Activated CD4-positive, alpha-beta memory T cell treated with anti-CD3 and anti-CD28 coated beads, Interleukin-2, amount 10 ng/mL, durations not matched to agents 7 days and 5 days (primary cell): ENCODE measurements at regions not wholly inside any gene's neighbourhood (a gene's known extent, or its start where the extent isn't known, plus 50 kb on each side); places are given as distances from the start of the nearest gene placed in this dataset.
"Not testable (repeated sequence)": the region's sequence is repeated elsewhere in the genome, so short reads cannot be mapped to it uniquely, and the experiment has no call there.

ENCODE experiments used
- CTCF ChIA-PET: fragments of 350-600 bp; sonication (Branson Sonifier 250); formaldehyde crosslinking; loops from one replicate; lab custom pipeline; 2021; ENCODE audit warnings: antibody characterized with exemption, inconsistent platforms; lab: Charles Lee
- POLR2A ChIA-PET: fragments of 350-600 bp; sonication (Branson Sonifier 250); formaldehyde crosslinking; loops from one replicate; lab custom pipeline; 2021; ENCODE audit warnings: antibody characterized with exemption; lab: Charles Lee
- DNase-seq: peaks from one replicate; pipeline ENCODE4 v3.0.0-alpha.2; 2020
- H3K27ac Mint-ChIP-seq: one replicate; pipeline ENCODE4 v1.8.0; 2021; ENCODE audit warnings: mild to moderate bottlenecking, mixed read lengths
- H3K27me3 Mint-ChIP-seq: one replicate; pipeline ENCODE4 v1.8.0; 2021; ENCODE audit warnings: mixed read lengths
- H3K36me3 Mint-ChIP-seq: one replicate; pipeline ENCODE4 v1.8.0; 2021; ENCODE audit warnings: low read depth, mixed read lengths
- H3K4me1 Mint-ChIP-seq: one replicate; pipeline ENCODE4 v1.8.0; 2021; ENCODE audit warnings: mixed read lengths
- H3K4me3 Mint-ChIP-seq: one replicate; pipeline ENCODE4 v1.8.0; 2021; ENCODE audit warnings: mild to moderate bottlenecking, mixed read lengths
- H3K9me3 Mint-ChIP-seq: one replicate; pipeline ENCODE4 v1.8.0; 2021; ENCODE audit warnings: mixed read lengths

DNA sequence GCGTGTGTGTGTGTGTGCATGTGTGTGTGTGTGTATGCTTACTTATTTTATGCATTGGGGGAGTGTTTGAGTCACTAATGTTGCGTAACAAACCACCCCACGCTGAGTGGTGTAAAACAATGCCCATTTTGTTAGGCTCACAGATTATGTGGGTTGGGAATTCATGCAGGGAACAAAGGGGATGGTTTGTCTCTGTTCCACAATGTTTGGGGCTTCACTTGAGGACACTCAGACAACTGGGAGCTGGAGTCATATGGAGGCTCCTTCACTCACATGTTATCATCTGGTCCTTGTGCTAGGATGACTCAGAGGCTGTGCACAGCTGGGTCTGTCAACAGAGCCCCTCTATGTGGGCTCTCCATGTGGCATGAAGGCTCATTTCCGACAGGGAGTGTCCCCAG, 51.3 kb upstream of the LARGE1 start:
- Mint-ChIP-seq H3K4me1 (no peaks in the 10 kb centered on the region), H3K9me3 (peaks cover 6% of the 10 kb centered on the region), H3K27me3 (no peaks in the 10 kb centered on the region), H3K27ac (no peak overlapping the region), H3K4me3 (no peak overlapping the region), H3K36me3 (no peaks in the 10 kb centered on the region)
- ChIA-PET CTCF (no interaction called here), POLR2A (no interaction called here)
- DNase-seq = no peak

DNA sequence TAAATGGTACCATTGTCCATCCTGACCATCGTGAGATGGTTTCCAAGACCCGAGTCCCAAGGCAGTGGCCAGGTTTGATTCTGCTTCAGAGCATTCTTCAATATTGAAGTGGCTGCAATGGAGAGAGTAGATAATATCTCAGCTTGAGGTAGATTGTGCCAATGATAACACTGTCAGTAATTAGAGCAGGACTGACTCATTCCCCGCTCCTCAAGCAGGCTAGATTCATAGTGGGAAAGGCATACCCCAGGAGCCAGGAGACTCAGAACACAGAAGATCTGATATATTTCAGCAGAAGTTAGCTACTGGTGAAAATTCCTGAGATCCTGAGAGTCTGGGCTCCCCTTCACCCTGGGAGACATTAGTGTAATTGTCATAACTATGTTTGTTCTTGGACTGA, 55.6 kb upstream of the LARGE1 start:
- H3K36me3 Mint-ChIP-seq = no peaks in the 10 kb centered on the region
- POLR2A ChIA-PET = no interaction called here
- no peak for DNase-seq
- no peaks in the 10 kb centered on the region for H3K27me3 Mint-ChIP-seq
- no peaks in the 10 kb centered on the region for H3K4me1 Mint-ChIP-seq
- H3K9me3 Mint-ChIP-seq = peaks cover 14% of the 10 kb centered on the region
- H3K4me3 Mint-ChIP-seq = no peak overlapping the region
- H3K27ac Mint-ChIP-seq = no peak overlapping the region
- CTCF ChIA-PET = no interaction called here

DNA sequence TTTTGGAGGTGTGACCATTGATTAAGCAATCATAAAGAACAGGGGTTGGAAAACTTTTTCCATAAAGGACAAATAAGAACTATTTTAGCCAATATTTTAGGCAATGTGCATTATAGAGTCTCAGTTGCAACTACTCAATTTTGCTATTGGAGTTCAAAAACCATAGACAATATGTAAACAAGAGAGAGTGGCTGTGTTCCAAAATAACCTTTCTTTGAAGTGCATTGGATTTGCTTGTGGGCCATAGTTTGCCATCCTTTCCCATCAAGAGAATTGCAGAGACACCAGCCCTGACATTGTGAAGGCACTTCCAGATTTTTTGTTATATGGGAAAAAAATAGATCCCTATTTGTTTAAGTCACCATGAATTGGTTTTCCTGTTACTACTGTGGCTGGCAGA, 63.3 kb upstream of the LARGE1 start:
- H3K4me1 Mint-ChIP-seq = no peaks in the 10 kb centered on the region
- no peak overlapping the region for H3K4me3 Mint-ChIP-seq
- H3K9me3 Mint-ChIP-seq = peaks cover 12% of the 10 kb centered on the region
- H3K27ac Mint-ChIP-seq = no peak overlapping the region
- H3K36me3 Mint-ChIP-seq = no peaks in the 10 kb centered on the region
- CTCF ChIA-PET = no interaction called here
- POLR2A ChIA-PET = no interaction called here
- no peaks in the 10 kb centered on the region for H3K27me3 Mint-ChIP-seq
- DNase-seq = no peak

DNA sequence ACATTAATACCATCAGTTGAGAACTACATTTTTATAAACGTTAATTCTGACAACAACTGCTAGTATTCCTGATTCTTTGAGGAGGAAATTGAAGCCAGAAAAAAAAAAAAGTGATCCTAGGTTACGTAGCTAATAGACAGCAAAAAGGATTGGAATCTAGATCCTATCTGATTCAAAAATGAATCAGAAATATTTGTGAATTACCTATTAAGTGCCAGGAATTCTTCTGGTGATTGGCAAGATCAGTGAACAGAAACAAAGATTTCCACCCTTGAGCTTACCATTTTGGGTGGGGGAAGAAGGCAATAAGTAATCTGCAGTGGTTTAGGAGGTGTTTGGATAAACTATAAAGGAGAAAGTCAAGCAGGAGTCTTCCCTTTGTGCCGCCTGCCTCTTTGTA, 63.9 kb upstream of the LARGE1 start:
- H3K27ac Mint-ChIP-seq = no peak overlapping the region
- ChIA-PET POLR2A (no interaction called here), CTCF (no interaction called here)
- no peak overlapping the region for H3K4me3 Mint-ChIP-seq
- H3K9me3 Mint-ChIP-seq = peaks cover 12% of the 10 kb centered on the region
- no peaks in the 10 kb centered on the region for H3K27me3 Mint-ChIP-seq
- no peak for DNase-seq
- H3K36me3 Mint-ChIP-seq = no peaks in the 10 kb centered on the region
- H3K4me1 Mint-ChIP-seq = no peaks in the 10 kb centered on the region

DNA sequence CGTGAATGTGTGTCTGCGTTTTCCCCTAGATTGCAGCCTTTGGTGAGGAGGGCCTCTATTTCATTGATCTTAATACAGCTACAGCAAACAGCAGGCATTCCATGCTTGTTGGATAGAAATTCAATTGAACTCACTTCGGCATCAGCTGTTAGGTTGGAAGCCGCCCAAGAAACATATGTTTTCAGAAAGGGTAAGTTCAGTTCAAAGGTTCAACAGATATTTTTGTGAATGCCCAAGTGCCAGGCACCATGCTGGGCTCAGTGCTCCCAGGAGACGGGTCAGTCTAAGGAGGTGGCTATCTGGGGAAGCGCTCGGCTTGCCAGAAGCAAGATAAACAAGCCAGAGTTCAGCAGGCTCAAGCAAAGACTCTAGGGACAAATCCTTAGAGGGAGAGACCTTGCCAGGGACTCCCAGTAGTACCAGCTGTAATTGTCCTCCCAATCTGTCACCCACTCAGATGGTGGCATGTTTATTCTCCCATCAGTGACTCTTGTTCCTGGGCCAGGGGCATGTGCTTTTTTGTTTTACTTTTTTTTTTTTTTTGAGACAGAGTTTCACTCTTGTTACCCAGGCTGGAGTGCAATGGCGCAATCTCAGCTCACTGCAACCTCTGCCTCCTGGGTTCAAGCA, 64.5 kb upstream of the LARGE1 start:
- no peak for DNase-seq
- CTCF ChIA-PET = no interaction called here
- Mint-ChIP-seq H3K36me3 (no peaks in the 10 kb centered on the region), H3K4me1 (no peaks in the 10 kb centered on the region), H3K27ac (no peak overlapping the region), H3K27me3 (no peaks in the 10 kb centered on the region), H3K4me3 (no peak overlapping the region), H3K9me3 (peaks cover 10% of the 10 kb centered on the region)
- POLR2A ChIA-PET = no interaction called here

DNA sequence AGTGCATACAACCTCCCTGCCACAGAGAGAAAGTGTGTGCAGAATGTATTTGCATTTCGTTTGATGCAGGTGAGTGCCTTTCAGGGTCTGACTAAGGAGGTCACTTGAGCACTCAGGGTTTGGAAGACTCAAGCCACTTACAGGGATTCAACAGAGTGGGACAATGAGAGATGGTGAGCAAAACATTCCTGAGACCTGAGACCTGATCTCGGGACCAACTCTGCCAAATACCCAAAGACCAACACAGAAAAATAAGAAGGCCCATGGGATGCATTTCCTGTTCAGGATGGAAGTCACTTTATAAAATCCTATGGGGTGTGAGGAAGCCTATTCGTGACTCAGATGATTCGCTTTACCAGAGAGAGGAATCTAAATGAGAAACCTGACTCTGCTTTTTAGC, 65.2 kb upstream of the LARGE1 start:
- ChIA-PET CTCF (no interaction called here), POLR2A (no interaction called here)
- Mint-ChIP-seq H3K9me3 (peaks cover 6% of the 10 kb centered on the region), H3K4me1 (no peaks in the 10 kb centered on the region), H3K36me3 (no peaks in the 10 kb centered on the region), H3K27me3 (no peaks in the 10 kb centered on the region), H3K4me3 (no peak overlapping the region), H3K27ac (no peak overlapping the region)
- no peak for DNase-seq

DNA sequence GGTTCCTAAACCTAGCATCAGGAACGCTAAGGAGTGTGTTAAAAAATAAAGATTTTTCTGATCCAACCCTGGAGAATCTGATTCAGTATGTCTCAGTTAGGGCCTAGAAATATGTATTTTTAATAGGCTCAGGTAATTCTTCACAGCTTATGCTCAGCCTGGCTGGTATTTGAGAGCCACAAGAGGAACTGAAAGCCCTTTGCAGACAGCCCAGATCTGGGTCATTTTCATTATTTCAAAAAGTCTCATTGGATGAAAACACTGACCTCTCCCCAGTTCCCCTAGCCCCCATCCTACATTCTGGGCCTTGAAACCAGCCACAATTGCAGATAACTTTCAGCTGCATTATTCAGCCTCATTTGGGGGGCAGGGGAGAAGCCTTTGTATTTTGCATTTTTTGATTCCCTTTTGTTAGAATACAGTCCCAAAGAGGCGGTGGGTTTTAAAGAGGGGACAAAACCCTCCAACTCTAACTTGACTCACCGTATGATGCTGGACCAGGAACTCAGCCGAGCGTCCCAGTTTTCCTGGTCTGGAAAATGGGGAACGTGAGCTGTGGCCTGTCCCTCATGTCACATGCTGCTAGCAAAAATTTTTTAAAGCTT, 66.0 kb upstream of the LARGE1 start:
- no peak for DNase-seq
- POLR2A ChIA-PET = no interaction called here
- H3K9me3 Mint-ChIP-seq = peaks cover 5% of the 10 kb centered on the region
- CTCF ChIA-PET = no interaction called here
- H3K4me3 Mint-ChIP-seq = no peak overlapping the region
- no peaks in the 10 kb centered on the region for H3K36me3 Mint-ChIP-seq
- H3K27me3 Mint-ChIP-seq = no peaks in the 10 kb centered on the region
- H3K4me1 Mint-ChIP-seq = no peaks in the 10 kb centered on the region
- H3K27ac Mint-ChIP-seq = no peak overlapping the region

DNA sequence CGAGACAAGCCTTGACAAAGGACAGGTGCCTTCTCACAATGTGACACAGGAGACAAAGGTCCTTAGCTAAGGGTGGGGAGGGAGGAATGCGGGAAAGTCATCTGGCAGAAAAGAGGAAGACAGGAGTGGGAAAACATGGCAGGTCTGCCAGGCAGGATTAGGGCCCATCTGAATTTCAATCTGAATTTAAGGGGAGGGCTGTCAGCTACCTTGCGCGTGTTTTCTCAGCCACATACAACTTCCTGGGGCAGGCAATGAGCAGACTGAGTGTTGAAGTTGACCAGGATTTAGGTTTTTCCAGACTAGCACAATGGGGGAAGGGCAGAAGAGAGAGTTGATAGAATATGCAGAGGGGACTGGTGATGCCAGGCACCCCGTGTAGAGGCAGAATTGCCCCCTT, 66.7 kb upstream of the LARGE1 start:
- H3K4me3 Mint-ChIP-seq = no peak overlapping the region
- peaks cover 5% of the 10 kb centered on the region for H3K9me3 Mint-ChIP-seq
- no peaks in the 10 kb centered on the region for H3K27me3 Mint-ChIP-seq
- no peak for DNase-seq
- ChIA-PET POLR2A (no interaction called here), CTCF (no interaction called here)
- no peaks in the 10 kb centered on the region for H3K4me1 Mint-ChIP-seq
- no peak overlapping the region for H3K27ac Mint-ChIP-seq
- no peaks in the 10 kb centered on the region for H3K36me3 Mint-ChIP-seq

DNA sequence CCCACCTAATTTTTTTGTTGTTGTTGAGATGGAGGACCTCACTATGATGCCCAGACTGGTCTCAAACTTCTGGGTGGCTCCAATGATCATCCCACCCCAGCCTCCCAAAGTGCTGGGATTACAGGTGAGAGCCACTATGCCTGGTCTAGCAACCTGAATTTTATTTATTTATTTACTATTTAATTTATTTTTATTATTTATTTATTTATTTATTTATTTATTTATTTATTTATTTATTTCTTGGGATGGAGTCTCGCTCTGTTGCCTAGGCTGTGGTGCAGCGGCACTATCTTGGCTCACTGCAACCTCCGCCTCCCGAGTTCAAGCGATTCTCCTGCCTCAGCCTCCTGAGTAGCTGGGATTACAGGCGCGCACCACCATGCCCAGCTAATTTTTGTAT, 69.0 kb upstream of the LARGE1 start:
- H3K36me3 Mint-ChIP-seq, CTCF ChIA-PET, POLR2A ChIA-PET, H3K27me3 Mint-ChIP-seq, H3K4me3 Mint-ChIP-seq, H3K4me1 Mint-ChIP-seq, H3K27ac Mint-ChIP-seq, H3K9me3 Mint-ChIP-seq, DNase-seq: not testable (repeated sequence)

DNA sequence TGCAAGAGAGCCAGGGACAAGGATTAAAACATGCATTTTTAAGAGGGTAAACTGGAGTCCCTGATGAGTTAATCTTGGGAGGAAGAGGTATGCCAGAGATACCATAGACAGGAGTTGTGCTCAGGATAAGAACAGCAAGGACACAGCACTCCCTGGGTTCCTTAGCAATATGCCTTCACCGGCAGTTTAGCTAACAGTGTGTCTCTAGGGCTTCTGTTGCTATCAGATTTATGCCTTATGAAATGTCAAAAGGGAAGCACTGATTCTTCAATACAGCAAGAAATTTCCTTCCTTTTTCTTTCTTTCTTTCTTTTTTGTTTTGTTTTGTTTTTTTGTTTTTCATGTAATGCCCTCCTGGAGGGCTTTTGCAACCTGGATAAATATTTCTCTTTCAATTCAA, 71.3 kb upstream of the LARGE1 start:
- no peak overlapping the region for H3K4me3 Mint-ChIP-seq
- H3K27me3 Mint-ChIP-seq = no peaks in the 10 kb centered on the region
- no peaks in the 10 kb centered on the region for H3K36me3 Mint-ChIP-seq
- H3K9me3 Mint-ChIP-seq = peaks cover 5% of the 10 kb centered on the region
- ChIA-PET CTCF (no interaction called here), POLR2A (no interaction called here)
- no peaks in the 10 kb centered on the region for H3K4me1 Mint-ChIP-seq
- H3K27ac Mint-ChIP-seq = no peak overlapping the region
- no peak for DNase-seq

DNA sequence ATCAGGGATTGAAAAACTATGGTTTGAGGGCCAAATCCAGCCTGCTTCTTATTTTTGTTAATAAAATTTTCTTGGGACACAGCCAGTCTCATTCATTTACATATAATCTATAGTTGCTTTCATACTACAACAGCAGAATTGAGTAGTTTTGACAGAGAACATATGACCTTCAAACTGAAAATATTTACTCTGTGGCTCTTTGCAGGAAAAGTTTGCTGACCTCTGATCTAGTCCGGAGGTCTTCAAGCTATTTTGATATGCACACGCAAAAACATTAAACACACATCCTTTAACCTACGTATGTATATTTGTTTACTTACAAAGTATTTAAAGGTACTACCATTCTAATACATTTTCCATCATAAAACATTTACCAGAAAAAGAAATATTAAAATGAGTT, 76.5 kb upstream of the LARGE1 start:
- POLR2A ChIA-PET = no interaction called here

DNA sequence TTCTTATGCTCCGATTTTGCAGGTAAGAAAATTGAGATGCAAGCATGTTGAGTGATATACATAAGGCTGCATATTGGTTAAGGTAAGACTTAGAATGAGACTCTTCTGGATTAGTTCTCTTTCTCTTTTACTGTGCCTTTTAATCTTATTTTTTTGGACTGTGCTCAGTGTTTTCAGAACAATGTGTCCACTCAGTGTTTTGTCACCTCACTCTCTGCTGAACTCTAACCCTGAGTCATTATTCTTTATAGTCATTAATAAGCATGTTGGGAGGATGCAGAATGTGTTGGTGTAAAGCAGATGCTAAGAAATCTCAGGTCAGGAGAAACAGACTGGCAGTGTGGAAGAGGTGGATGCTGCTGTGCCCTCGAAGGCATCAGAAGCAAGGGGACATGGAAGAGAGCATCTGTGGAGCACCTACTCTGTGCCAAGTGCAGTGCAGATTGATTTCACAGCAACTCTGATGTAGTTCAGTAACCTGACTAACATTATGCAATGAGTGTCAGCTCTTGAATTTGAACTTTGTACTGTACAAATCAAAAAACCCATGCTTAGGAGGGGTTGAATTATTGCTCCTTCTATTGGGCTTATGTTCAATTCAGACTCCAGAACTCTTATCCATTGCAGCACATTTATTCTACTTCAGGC, 80.7 kb upstream of the LARGE1 start:
- DNase-seq = no peak
- no peaks in the 10 kb centered on the region for H3K36me3 Mint-ChIP-seq
- H3K9me3 Mint-ChIP-seq = peaks cover 35% of the 10 kb centered on the region
- ChIA-PET POLR2A (no interaction called here), CTCF (no interaction called here)
- H3K4me3 Mint-ChIP-seq = no peak overlapping the region
- H3K4me1 Mint-ChIP-seq = no peaks in the 10 kb centered on the region
- no peak overlapping the region for H3K27ac Mint-ChIP-seq
- H3K27me3 Mint-ChIP-seq = no peaks in the 10 kb centered on the region

More for the DNA sequence above, 76.5 kb upstream of the LARGE1 start:
- Mint-ChIP-seq H3K36me3 (no peaks in the 10 kb centered on the region), H3K4me3 (no peak overlapping the region), H3K4me1 (no peaks in the 10 kb centered on the region), H3K27ac (no peak overlapping the region), H3K27me3 (no peaks in the 10 kb centered on the region), H3K9me3 (peaks cover 20% of the 10 kb centered on the region)
- no peak for DNase-seq
- CTCF ChIA-PET = no interaction called here

DNA sequence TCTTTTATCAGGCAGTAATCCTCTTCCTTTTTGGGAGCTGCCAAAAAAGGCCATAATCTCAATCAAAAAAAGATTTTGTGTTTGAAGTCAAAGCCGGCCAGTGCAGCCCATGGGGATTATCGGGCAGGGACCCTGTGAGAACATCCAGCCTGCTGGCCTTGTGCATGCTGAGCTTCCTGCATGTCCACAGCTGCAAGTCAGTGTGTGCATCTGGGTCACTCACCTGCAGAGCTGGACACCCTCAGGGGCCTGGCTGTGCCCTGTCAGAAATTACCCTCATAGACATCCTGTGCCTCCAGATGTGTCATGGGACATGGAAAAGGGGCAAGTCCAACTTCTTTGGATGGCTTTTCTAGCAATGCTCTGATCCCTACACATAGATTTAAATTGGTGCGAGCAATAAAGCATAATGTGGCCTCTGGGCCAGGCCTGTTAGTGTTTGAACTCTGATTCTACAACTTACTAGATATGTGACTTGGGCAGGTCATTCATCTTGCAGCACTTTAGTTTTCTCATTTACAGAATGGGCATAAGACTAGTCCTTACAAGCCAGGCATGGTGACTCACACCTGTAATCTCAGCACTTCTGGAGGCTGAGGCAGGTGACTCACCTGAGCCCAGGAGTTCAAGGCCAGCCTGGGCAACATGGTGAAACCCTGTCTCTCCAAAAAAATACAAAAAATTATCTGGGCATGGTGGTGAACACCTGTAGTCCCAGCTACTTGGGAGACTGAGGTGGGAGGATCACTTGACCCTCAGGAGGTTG, 81.6 kb upstream of the LARGE1 start:
- Mint-ChIP-seq H3K27me3 (no peaks in the 10 kb centered on the region), H3K4me1 (no peaks in the 10 kb centered on the region), H3K4me3 (no peak overlapping the region)

More for the DNA sequence above, 81.6 kb upstream of the LARGE1 start:
- Mint-ChIP-seq H3K9me3 (peaks cover 35% of the 10 kb centered on the region), H3K36me3 (no peaks in the 10 kb centered on the region), H3K27ac (no peak overlapping the region)
- ChIA-PET CTCF (no interaction called here), POLR2A (no interaction called here)
- no peak for DNase-seq
